GM21619 (cell line): ENCODE measurements at regions not wholly inside any gene's neighbourhood (a gene's known extent, or its start where the extent isn't known, plus 50 kb on each side); places are given as distances from the start of the nearest gene placed in this dataset.
"Not testable (repeated sequence)": the region's sequence is repeated elsewhere in the genome, so short reads cannot be mapped to it uniquely, and the experiment has no call there.

Experiments
- ATAC-seq: cut with Tn5 transposase; IDR thresholded peaks from one replicate; pipeline ENCODE4 v1.9.1; 2021; ENCODE audit not compliant: unreplicated experiment

DNA sequence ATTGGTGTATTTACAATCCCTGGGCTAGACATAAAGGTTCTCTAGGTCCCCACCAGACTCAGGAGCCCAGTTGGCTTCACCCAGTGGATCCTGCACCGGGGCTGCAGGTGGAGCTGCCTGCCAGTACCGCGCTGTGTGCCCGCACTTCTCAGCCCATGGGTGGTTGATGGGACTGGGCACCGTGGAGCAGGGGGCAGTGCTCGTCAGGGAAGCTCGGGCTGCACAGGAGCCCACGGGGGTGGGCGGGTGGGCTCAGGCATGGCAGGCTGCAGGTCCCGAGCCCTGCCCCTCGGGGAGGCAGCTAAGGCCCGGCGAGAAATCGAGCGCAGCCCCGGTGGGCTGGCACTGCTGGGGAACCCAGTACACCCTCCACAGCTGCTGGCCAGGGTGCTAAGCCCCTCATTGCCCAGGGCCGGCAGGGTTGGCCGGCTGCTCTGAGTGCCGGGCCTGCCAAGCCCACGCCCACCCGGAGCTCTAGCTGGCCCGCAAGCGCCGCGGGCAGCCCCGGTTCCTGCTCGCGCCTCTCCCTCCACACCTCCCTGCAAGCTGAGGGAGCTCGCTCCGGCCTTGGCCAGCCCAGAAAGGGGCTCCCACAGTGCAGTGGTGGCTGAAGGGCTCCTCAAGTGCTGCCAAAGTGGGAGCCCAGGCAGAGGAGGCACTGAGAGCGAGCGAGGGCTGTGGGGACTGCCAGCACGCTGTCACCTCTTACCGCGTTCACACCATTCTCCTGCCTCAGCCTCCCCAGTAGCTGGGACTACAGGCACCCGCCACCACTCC is 353.5 kb upstream of the HS6ST1 start:
- ATAC-seq: not testable (repeated sequence)

DNA sequence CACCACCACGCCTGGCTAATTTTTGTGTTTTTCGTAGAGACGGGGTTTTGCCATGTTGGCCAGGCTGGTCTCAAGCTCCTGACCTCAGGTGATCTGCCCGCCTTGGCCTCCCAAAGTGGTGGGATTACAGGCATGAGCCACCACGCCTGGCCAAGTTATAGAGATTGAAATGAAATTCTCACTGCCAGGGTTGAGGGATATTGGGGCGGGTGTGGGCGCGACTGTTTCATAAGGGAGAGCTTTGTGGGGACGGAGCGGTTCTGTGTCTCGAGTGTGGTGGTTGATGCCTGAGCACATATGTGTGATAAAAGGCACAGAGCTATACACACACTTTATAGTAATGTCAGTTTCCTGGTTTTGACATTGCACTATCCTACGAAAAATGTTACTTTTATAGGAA is 361.0 kb upstream of the HS6ST1 start:
- not testable (repeated sequence) for ATAC-seq

DNA sequence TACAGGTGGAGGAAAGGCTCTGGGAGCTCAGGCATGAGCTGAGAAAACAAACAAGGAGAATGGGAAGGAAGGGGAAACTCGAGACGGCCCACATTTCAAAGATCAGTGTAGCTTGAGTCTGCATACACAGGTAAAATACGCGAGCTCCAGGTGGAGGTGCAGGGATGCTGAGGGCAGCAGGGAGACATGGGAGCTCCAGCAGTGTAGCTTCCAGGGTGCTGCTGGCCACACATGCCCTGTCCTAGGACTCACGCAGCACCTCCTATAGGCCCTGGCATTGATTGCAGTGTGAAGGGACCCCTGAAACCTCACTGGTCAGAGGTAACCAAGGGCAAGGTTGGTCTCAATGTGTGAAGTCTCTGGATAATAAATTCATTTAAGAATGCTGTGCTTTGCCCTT is 362.8 kb upstream of the HS6ST1 start:
- no peak for ATAC-seq

DNA sequence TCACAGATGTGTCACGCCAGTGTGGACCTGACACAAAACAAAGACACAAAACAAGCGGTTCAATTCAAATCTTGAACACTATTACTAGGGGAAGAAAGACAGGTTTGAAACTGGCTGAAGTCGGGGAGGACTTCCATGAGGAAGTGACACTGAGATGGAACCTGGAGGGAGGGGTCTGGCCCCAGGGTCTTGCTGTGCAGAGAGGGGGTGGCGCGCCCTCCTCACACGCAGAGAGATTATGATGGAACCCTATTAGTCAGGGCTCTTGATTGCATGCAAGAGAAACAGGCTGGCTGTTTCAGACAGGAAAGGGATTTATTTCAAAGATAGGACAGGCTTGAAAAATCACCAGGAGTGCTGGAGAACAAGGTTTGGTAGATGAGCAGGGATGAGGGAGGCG is 363.6 kb upstream of the HS6ST1 start:
- no peak for ATAC-seq

DNA sequence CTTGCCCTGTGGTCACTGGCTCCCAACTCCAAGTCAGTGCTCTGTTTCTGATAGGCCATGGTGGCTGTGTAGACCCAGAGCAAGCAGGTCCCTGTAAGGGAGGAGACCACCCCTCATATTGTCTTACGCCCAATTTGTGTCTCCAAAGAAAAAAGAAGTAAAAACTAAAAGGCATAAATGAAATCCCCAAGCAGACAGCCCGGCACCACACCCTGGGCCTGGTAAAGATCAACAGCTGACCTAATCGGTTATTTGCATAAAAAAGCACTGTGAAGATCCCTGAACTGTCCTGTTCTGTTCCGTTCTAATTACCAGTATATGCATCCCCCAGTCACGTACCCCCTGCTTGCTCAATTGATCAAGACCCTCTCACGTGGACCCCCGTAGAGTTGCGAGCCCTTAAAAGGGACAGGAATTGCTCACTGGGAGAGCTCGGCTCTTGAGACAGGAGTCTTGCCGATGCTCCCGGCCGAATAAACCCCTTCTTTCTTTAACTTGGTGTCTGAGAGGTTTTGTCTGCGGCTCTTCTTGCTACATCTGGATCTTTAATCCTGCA is 364.1 kb upstream of the HS6ST1 start:
- no peak for ATAC-seq

DNA sequence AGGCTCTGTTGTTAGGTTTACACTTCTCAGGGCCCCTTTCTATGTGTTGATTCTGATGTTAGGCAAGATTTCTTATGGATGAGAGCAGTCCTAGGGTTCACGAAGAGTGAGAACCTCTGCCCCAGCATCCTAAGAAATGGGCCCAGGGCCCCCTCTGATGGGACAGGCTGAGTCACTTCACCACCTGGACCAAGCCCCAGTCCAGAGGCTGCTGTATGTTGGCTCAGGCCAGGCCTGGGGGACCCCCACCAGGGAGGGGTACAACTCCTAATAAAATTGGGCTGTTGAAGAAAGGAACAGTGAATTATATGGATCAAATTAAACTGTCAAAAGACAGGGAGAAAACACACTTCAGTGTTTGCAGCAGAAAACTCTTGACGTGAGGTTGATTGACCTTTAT is 365.9 kb upstream of the HS6ST1 start:
- ATAC-seq: no peak

DNA sequence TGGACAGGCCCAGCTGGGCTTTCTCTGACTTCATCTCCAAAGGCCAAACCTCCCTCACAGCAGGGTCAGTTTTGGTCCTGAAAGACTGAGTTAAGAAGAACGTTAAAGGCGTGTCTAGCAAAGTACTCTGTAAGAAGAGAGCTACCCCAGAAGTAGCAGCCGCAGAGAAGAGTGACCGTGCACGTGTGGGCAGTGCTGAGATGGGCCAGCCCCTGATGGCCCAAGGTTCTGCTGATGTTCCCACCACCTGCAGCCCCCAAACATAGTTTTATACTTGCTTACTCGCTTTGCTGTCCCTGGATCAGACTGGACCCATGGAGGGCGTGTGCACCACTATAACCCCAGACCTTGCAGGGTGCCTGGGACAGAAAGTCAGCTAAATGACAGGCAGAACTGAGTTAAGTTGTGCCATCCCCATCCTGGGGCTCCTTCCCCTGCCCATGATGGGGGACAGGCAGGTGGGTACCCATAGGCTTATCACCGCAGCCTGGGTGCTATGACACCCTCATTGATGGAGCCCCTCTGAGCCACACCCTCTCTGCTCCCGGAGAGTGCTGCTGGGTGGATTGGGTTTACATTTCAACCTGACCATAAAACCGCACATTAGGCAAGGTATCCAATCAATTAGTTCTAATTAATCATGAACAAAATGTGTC is 367.3 kb upstream of the HS6ST1 start:
- peak; percentile 27 for ATAC-seq

DNA sequence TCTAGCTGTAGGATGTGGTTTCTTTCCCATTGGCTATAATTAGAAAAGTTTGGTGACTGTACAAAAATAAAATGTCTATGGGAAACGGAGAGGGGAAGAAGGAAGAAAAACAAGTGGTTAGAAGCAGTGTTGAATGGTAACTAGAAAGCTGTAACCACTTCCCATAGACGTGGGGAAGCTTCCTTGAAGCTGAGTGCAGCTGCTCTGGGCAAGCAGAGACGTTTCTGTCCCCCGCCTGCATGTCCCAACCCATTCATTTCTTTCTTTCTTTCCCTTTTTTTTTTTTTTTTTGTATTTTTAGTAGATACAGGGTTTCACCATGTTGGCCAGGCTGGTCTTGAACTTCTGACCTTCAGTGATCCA is 367.8 kb upstream of the HS6ST1 start:
- ATAC-seq: peak; percentile 77

DNA sequence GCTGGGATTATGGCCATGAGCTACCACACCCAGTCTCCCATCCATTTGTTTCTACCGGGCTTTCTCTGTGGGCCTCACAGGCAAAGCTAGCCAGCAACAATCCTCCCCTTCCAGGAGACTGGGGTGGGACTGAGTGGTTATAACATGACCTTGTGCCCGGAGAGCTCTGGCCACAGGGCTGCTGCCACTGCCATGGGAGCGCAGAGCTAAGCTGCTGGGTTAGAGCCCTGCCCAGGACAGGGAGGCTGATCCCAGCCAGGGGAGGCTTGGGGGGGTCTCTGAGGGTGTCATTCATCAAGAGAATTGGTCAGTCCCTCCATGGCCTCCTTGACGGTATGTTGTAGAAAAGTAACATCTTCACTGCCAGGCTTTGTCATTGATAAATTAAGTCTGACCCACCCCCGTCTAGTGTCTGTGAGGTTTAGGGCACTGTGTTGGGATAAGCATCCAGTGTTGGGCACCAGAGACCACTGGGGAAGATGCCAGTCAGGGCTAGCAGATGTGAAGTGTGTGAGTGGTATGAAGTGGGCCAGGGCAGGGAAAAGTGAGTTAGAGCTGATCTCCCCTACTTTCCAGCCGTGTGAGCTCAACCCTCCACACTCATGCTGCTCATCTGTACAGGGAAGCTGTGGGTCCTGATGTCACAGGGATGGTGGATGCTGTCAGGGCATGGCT is 368.4 kb upstream of the HS6ST1 start:
- ATAC-seq: no peak

DNA sequence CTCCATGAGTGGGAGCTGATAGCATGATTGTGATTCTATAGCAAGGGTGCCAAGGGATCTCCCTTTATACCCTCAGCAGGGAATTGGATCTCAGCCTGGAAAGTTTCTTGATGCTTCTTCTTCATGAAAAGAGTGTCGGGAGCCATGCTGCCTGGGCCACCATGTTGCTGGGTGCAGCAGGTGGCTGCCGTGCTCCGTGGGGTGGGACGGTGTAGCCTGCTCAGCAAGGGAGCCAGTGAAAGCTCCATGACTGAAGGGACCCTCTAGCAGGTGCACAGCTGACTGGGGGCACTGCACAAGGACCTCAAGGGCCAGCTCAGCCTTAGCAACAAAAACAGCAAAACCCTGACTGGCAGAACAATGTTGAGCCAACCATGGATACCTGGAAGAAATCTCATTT is 368.9 kb upstream of the HS6ST1 start:
- ATAC-seq: no peak

DNA sequence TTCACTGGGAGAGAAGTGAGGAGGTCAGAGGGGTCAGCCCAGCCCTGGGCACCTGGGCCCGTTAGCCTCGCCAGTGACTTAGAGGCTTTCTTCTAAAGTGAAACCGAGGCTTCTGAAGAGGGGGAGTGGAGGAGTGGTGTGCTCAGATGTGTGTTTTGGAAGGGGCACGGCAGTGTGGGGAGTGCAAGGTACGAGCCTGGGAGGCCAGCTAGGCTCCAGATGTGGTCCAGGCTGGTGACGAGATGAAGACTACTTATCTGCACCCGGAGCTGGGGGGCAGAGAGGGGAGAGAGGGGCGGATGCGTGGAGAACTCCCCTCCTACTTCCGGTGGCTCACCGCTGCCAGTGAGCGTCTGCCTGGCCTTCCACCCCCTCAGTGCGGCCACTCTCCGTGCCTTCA is 371.3 kb upstream of the HS6ST1 start:
- no peak for ATAC-seq

DNA sequence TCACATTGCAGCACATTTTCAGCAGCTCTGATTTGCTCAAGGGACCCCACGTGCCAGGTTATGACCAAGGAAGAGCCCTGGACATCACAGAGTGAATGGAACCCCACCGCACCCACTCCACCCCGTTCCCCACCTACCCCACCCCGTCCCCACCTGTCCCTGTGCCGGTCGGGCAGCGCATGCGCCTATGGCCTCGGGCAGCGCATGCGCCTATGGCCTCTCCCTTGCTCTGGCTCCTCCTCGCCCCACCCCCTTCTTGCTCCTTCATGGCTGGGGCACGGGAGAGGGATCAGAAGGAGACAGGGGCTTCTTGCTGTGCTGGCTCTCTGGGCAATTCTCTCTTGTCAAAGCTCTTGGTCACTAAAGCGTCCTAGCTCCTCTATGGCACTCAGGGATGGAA is 371.8 kb upstream of the HS6ST1 start:
- ATAC-seq: no peak

DNA sequence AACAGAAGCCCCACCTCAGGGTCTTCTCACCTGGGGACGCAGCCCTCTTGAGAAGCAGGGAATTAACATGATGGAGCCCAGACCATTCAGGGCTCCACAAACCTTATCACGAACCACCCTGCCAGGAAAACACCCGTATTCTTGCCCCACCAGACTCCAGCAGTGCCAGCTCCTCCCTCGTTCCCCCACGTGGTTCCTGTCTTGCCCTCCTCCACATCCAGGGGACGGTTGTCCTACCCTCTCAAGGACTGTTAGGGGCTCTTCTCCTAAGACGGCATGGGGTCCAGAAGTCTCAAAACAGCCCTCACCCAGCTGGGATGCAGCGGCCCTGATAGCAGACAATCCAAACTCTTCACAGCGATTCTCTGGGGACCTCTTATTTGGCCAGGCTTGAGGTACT is 372.2 kb upstream of the HS6ST1 start:
- ATAC-seq: no peak

DNA sequence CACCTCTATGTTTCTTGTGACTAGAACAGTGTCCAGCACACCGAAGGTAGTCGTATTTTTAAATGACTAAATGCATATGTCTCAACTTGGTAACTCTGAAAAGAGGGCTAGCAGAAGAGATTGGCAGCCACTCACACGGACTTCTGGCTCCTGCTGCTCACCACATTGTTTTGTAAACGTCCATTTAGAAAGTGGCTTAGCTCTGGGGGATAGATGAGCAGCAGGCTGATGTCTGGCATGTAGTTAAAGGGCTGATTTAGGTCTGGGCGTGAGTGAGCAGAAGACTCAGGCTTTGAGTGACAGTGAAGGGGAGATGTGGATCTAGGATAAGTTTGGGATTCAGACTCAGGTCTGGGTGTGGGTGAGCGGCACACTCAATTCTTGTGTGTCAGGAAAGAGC is 372.9 kb upstream of the HS6ST1 start:
- no peak for ATAC-seq

DNA sequence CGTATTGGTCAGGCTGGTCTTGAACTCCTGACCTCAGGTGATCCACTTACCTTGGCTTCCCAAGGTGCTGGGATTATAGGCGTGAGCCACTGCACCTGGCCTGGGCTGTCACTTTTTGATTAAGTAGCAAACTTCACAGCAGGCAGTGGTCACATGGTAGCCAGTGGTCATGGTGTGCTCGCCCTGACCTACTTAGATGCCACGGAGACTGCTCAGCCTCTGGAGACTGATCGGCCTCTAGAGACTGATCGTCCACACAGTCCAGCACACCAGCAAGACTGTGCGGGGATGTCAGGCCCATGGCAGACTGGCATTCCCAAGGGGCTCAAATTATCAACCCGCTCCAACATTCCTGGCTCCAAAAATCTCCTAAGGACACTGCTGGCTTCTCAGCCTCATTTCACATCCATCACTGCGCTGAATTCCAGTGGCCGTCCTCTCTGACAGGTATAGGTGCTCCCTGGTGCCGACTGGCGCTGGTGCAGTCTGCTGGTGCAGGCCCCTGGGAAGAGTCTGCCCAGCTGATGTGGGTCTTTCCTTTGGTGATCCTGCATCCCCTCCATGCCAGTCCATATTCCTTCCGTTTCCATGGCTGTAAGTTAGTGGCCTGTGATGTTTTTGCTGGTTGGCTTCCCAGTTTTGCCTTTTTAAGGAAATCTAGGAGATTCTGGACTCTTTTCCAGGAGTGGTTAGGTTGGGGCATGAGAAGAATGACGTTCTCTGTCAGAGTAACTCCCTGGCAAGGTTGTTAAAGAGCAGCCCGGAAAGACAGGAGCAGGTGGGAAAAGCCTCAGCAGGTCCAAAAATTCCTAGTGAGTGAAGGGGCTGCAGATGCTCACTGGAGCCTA is 374.5 kb upstream of the HS6ST1 start:
- ATAC-seq: no peak

DNA sequence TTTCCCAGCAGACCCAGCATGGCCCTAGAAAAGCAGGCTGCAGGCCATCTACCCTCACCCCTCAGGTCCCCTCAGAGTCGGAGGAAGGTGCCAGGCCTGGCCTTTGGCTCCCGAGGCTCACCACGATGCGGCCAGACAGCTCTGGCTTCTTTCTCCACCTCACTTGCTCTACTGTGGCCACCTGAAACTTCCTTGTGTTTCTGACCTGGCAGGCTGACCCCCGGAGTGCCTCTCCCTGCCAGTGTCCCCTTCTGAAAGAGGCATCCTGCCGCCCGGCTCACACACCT is 375.0 kb upstream of the HS6ST1 start:
- no peak for ATAC-seq

DNA sequence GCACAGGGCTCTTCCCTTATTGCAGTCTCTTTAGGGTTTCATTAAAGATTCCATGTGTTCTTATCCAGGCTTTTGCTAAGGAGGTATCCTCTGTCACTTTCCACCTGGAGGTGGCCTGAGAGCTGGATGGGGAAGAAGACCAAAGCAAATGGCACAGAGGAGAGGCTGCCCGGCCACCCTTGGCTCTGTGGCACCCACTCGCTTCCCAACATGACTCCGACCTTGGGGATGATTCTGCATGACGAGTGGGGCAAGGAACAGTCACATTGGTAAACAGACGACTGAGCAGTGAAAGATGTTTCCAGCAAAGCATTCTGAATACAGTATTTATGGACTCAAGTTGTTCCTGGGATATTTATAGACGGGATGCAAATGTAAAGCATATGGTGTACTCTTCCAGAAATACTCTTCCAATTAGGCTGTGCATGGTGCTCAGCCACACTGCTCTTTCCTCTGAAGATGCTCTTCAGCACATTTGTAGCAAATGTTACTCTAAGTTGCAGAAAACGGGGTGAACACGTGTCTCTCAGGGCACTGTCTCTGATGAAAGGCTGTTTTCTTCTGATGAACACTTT is 377.1 kb upstream of the HS6ST1 start:
- ATAC-seq: no peak

DNA sequence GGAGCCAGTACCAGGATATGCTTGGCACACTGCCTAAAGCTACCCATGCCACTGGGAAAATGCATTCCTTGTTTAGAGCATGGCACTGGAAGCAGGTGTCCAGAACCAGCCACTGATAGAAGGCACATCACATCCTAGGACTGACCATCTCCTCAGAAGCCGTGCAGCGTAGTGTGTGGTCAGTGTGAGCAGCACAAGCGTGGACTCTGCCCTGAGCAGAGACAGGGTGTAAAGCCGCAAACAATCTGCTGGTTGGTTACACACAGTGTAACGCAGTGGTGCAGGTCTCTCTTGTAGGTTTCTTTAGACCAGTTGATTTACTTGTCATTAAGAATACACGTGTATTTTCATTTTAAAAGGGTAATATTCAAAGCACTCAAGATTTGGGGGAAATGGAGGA is 377.8 kb upstream of the HS6ST1 start:
- ATAC-seq: no peak

DNA sequence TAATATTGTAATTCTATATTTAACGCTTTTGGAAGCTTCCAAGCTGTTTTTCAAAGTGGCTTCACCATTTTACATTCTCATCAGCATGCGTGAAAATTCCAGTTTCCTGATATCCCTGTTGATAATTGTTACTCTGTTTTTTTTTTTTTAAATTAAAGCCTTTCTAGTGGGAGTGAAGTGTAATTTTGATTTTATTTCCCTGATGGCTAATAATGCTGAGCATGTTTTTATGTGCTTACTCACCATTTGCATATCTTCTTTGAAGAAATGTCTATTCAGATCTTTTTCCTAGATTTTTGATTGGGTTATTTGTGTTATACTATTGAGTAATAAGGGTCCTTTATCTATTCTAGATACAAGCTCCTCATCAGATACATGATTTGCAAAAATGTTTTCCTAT is 382.8 kb upstream of the HS6ST1 start:
- no peak for ATAC-seq

DNA sequence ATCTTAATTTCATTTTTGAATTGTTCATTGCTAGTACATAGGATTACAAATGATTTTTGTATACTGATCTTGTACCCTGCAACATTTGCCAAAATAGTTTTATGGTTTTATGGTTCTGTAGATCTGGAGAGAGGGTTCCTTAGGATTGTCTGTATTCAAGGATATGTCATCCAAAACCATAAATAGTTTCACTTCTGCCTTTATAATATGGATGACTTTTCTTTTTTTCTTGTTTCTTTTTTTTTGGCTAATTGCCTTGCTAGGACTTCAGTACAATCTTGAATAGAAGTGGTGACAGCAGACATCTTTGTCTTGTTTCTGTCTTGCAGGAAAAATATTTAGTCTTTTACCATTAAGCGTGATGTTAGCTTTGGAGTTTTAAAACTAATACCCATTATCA is 383.9 kb upstream of the HS6ST1 start:
- ATAC-seq: no peak
